SK-N-MC (cell line): ENCODE measurements at regions not wholly inside any gene's neighbourhood (a gene's known extent, or its start where the extent isn't known, plus 50 kb on each side); places are given as distances from the start of the nearest gene placed in this dataset.

ENCODE experiments used
- EZH2 ChIP-seq: fragments of 200-600 bp; sonication (generic); IDR thresholded peaks from one replicate; pipeline ENCODE4 v1.6.1; 2017; ENCODE audit warnings: antibody characterized with exemption
- FOXP2 ChIP-seq: optimal IDR thresholded peaks from 2 replicates; pipeline ENCODE3; 2011; ENCODE audit warnings: mild to moderate bottlenecking, moderate library complexity; ENCODE audit not compliant: insufficient read depth; ENCODE audit errors: extremely low read length, control extremely low read depth
- POLR2AphosphoS5 ChIP-seq: IDR thresholded peaks from 2 replicates; pipeline ENCODE4 v1.6.1; 2012; ENCODE audit warnings: mild to moderate bottlenecking, low read depth, low read length, borderline replicate concordance

GRCh38 chr1:5705751-5706150 lies 286.5 kb downstream of the NPHP4 start:
- TF ChIP-seq EZH2 (no peak), POLR2AphosphoS5 (no peak), FOXP2 (no peak)
